Fibroblast of skin of left biceps (primary cell): ENCODE measurements at regions not wholly inside any gene's neighbourhood (a gene's known extent, or its start where the extent isn't known, plus 50 kb on each side); places are given as distances from the start of the nearest gene placed in this dataset.
"Not testable (repeated sequence)": the region's sequence is repeated elsewhere in the genome, so short reads cannot be mapped to it uniquely, and the experiment has no call there.

Experiments used
- DNase-seq, 2 experiments: peaks; one replicate each; pipeline ENCODE4 v3.0.0-alpha.2; 2013; ENCODE audit warnings: low read depth in 2 of 2

DNA sequence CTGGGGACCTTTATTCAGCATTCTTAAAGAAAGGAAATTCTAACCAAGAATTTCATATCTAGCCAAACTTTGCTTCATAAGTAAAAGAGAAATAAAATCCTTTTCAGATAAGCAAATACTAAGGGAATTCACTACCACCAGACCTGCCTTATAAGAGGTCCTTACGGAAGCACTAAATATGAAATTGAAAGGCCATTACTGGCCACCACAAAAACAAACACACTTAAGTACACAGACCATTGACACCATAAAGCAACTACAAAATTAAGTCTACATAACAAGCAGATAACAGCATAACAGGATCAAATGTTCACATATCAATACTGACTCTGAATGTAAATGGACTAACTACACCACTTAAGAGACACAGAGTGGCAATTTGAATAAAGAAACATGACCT is 361.4 kb upstream of the POU5F2 start:
- no peak for DNase-seq

DNA sequence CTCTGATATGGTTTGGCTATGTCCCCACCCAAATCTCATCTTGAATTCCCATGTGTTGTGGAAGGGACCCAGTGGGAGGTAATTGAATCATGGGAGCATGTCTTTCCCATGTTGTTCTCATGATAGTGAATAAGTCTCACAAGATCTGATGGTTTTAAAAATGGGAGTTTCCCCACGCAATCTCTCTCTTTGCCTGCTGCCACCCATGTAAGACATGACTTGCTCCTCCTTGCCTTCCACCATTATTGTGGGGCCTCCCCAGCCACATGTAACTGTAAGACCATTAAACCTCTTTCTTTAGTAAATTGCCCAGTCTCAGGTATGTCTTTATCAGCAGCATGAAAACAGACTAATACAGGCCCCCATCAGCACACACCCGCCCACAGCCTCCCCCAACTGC is 356.0 kb upstream of the POU5F2 start:
- DNase-seq: not testable (repeated sequence)

DNA sequence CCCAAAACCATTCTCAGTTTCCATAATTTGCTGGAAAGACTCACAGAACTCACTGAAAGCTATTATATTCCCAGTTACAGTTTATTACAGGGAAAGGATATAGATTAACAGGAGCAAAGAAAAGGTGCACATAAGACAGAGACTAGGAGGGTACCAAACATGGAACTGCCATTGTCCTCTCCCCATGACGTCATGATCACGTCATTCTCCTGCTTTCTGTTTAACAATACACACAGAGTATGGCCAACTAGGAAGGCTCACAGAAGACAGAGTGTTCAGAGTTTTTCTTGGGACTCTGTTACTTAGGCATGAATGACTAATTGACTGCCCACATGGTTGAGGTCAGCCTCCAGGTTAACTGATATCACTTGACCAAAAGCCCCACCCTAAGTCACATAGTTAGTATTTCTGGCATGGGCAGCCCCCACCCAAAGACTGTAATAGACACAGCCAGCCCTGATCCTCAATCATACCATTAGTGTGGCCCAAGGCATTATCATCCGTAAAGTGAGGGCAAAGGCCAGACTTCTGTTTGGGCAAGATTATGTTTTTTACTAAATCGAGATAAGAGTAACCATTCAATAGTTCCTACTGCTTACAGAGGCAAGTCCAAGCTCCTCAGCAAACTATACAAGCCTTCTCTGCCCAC is 353.5 kb upstream of the POU5F2 start:
- no peak for DNase-seq

DNA sequence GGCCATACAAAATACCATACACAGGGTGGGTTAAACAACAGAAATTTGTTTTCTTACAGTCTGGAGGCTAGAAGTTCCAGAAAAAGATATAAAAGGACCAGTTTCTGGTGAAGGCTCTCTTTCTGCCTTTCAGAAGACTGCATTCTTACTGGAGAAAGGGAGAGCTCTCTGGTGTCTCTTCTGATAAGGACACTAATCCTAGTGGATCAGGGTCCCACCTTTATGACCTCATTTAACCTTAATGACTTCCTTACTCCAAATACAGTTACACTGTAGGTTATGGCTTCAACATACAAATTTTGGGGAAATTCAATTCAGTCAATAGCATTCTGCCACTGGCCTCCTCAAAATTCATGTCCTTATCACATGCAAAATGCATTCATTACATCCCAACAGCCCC is 351.9 kb upstream of the POU5F2 start:
- no peak for DNase-seq

DNA sequence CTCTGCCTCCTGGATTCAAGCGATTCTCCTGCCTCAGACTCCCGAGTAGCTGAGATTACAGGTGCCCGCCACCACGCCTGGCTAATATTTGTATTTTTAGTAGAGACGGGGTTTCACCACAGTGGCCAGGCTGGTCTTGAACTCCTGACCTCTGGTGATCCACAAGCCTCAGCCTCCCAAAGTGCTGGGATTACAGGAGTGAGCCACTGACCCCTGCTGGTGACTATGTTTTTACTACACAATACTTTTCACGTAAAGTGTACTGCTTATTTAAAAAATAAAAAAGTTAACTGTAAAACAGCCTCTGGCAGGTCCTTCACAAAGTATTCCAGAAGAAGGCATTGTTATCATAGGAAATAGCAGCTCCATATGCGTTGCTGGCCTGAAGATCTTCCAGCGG is 345.2 kb upstream of the POU5F2 start:
- DNase-seq: not testable (repeated sequence)

DNA sequence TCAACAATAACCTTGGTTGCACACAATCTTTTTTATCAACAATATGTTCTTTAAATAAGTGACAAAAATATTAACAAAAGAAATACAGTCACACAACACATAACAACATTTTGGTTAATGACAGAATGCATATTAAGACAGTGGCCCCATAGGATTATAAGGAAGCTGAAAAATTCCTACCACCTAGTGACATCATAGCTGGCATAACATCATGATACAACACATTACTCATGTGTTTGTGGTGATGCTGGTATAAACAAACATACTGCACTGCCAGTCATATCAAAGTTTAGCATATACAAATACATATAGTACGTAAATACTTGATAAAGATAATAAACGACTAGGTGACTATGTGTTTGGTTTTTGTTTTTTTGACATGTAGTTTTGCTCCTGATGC is 344.8 kb upstream of the POU5F2 start:
- DNase-seq: no peak

DNA sequence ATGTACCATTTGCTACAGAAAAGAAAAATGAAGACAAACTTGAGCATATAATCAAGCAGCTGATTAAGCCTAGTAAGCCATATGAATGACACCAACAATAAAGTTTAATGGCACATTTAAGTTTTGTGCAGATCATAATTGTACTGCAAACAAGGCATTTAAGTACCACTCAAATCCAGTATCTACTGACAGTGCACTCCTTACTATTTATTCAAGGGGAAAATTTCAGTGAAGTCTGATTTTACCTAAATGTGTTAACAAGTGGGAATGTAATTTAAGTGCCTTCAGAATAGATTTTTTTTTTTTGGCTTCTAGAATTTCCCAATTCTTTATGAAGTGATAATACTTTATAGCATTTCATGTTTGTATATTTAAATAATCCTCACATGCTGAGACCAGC is 341.0 kb upstream of the POU5F2 start:
- DNase-seq: no peak

DNA sequence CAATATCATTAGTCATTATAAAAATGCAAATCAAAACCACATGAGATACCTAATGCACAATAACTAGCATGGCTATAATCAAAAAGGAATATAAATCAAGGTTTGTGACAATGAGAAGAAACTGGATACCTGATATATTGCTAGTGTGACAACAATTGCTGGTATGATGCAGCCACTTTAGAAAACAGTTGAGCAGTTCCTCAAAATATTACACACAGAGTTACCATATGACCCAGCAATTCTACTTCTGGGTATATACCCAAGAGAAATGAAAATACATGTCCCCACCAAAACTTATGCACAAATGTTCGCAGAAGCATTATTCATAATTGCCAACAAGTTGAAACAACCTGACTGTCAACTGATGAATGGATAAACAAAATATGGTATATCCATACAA is 339.7 kb upstream of the POU5F2 start:
- no peak for DNase-seq

DNA sequence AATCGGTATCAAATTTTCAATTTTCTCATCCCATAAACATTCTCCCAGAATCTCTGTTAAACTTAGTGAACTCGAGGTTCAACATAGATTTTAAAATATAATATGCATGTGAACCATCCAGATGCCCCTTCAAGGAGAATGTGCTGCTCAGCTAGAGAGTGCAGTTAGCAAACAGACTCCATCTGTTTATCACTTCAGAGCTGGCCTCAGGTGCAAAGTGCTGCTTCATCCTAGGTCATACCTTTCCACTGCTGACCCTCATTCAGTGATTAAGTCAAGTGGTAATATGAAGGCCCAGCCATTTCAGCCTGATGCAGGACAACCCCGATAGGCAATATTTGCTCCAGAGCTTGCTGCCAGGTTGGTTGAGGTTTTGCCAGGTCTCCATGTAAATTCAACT is 339.0 kb upstream of the POU5F2 start:
- no peak for DNase-seq

DNA sequence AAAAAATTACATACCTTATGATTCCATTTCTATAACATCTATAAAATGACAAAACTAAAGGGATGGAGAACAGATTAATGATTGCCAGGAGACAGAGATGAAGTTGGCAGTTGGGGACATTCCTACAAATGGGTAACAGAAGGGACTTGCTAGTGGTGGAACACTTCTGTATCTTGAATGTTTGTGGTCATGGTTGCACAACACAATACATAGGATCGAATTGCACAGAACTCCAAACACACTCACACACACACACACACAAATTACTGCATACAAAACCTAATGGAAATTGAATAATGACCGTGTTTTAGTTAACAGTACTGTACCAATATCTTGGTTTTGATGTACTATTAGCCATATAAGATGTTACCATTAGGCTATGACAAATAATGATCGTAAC is 330.7 kb upstream of the POU5F2 start:
- peak; percentile 2 to 3 for DNase-seq

DNA sequence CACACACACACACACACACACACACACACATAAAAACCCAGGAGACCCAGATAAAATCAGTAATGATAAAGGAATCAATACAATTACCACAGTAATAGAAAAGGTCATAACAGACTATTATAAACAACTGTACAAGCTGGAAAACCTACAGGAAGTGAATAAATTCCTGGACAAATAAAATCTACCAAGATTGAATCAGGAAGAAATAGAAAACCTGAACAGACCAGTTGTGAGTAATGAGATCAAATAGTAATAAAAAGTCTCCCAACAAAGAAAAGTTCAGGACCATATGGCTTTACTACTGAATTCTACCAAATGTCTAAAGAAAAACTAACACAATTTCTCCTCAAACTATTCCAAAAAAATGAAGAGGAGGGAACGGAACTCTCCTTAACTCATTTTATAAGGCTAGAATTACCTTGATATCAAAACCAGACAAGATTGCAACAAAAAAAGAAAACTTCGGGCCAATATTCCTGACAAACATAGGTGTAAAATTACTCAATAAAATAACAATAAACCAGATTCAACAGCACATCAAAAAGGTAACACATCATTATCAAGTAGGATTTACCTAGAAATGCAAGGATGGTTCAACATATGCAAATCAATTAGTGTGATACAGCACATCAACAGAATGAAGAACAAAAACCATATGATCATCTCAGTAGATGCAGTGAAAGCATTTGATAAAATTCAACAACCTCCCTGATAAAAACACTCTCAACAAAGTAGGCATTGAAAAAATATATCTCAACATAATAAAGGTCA is 325.2 kb upstream of the POU5F2 start:
- no peak for DNase-seq

DNA sequence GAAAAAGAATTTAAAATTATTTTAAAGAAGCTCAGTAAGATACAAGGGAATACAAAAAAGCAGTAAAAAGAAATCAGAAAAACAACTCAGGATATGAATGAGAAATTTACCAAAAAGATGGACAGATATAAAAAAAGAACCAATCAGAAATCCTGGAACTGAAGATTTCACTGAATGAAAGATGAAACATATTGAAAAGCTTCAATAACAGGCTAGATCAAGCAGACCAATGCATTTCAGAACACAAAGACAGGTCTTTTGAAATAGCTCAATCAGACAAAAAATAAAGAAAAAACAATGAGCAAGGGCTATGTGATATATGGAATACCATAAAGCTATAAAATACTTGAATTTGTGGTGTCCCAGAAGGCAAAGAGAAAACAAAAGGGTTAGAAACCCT is 322.6 kb upstream of the POU5F2 start:
- DNase-seq: no peak

DNA sequence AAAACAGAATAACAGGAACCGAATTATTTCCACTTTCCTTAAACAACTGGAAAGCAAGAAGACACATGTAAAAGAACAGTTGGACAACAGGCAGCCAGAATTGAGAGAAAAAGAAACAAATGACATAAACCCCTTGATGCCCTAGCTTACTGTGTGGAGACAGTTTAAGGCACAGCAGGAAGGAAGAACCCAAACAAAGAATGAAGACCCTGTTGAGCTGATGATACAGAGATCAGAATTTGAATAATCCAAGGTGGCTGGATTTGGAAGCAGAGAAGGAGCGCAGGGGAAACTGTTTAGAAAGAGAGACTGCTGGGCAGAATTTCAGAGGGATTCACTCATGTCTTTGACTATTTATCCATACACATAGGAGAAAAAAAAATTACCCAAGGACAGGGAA is 316.3 kb upstream of the POU5F2 start:
- DNase-seq: no peak

DNA sequence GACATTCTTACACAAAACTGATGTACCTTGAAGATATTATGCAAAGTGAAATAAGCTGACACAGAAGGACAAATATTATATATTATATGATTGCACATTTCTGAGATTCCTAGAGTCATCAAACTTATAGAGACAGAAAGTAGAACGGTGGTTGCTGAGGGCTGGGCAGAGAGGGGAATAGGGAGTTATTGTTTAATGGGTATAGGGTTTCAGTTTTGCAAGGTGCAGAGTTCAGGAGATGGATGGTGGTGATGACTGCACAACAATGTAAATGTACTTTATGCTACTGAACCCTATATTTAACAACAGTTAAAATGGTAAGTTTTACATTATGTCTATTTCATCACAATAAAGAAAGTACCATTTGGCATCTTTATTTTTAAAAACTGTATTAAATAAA is 315.8 kb upstream of the POU5F2 start:
- no peak for DNase-seq

DNA sequence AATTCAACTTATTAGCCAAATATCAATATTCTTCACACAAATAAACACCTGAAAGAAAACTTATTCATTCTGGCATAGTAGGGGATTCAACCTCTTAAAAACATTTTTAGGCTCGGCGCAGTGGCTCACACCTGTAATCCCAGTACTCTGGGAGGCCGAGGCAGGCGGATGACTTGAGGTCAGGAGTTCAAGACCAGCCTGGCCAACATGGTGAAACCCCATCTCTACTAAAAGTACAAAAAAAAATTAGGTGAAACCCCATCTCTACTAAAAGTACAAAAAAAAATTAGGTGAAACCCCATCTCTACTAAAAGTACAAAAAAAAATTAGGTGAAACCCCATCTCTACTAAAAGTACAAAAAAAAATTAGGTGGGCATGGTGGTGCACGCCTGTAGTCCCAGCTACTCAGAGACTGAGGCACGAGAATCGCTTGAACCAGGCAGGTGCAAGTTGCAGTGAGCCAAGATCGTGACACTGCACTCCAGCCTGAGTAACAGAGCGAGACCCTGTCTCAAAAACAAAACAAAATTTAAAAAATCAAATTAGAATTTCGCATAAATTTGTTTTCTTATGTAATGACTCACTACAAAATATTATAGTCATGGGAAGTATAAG is 308.0 kb upstream of the POU5F2 start:
- not testable (repeated sequence) for DNase-seq

DNA sequence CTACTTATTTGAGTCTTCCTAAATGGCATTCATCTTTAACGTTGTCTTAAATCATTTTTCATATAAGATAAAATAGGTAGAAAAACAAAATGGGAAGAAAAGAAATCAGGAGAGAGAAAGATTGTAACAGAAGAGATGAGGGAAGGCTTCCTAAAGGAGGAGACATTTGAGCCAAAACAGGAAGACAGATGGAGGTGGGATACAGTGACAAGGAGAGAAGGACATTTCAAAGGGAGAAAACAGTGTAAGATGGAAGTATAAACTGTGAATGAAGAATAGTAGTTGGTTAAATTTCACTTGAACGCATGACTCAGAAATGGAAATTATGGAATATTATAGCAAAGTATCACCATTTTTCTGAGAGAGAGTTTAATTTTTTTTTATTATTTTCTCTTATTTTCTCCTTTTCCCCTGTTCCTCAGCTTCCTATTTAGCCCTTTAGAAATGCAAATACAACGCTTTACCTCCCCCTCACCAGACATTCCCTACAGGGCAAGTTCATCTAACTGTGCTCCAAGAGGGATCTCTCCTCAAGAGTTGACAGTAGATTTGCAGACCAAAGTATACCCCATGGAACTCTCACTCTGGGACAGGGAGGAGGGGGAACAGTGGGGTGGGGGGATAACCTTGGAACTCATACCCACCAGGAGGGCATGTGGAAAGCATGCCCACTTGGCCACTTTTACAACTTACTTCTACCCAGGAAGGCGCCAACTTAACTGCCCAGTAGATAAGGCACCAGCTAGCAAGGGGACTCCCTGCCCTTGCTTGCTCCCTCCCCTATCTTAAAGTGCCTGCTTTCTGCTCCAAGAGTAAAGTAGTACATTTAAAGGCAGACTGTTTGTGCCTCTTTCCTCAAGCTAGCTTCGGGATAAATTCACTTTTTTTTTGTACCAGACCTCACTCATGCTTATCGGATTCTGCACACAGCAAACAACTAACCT is 304.7 kb upstream of the POU5F2 start:
- DNase-seq: no peak

DNA sequence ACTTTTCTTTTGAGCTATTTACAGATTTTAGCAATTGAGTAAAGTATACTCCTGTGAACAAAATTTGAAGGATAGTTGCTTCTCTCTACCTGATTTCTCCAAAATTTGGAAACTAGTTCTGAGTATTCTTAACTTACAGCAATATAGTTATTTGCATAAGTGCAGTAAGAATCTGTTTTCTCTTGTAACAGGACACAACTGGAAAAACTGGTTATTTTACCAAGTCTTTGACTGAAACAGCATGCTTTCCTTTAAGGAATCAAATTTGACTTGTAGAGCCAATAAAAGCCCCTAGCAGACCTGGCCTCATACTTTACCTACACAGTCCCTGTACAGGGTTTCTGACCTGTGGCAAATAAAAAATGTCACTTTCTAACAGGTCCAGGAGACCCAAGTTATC is 301.9 kb upstream of the POU5F2 start:
- DNase-seq: no peak

DNA sequence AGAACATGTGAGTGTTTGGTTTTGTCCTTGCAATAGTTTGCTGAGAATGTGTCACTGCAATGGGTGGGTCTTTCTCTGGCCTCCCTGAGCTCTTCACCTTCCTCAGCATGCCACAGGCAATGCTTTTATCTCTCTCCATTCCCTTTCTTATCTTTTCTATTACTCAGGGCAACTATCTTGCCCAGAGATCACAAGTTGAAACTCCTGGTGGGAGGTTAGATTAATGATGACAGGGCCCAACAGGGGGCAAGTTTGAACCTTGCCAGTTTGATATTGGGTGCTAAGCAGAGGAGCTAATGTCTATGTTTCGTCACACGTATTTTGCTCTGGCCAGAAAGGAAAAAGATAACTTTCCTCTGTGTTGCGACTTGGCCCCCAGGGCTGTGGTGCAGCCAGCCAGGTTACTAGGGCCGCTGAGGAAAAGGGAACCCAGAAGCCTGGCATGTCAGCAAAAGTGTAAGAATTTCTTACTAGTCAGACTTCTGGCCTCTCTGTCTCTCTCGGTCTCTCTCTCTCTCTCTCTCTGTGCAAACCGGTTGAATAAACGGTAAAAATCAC is 299.3 kb upstream of the POU5F2 start:
- no peak for DNase-seq

DNA sequence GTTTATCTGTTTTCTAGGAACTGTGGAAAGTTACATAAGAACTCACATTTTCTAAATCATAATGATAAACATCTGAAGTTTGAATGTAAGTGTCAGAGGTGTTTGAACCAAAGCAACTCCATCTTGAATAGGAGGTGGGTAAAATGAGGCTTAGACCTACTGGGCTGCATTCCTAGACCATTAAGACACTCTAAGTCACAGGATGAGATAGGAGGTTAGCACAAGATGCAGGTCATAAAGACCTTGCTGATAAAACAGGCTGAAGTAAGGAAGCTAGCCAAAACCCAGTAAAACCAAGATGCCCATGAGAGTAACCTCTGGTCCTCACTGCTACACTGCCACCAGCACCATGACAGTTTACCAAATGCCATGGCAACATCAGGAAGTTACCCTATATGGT is 297.7 kb upstream of the POU5F2 start:
- DNase-seq: no peak

DNA sequence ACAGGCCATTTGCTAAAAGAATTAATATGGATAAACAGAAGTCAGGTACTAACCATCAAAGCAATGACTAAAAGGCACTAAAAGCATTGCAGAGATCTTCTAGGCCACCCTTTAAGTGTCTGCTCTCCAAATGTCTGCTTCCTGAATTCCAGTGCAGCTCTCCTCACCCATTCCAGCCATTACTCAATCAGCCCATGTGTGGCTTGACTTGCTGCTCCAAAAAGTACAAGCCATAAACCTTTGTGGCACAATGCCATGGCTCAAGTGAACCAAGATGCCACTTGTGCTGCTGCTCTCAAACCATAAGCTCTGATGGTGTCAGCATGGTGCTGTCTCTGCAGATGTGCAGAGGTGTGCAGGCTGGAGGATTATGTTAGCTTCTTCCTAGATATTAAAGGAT is 290.2 kb upstream of the POU5F2 start:
- no peak for DNase-seq

DNA sequence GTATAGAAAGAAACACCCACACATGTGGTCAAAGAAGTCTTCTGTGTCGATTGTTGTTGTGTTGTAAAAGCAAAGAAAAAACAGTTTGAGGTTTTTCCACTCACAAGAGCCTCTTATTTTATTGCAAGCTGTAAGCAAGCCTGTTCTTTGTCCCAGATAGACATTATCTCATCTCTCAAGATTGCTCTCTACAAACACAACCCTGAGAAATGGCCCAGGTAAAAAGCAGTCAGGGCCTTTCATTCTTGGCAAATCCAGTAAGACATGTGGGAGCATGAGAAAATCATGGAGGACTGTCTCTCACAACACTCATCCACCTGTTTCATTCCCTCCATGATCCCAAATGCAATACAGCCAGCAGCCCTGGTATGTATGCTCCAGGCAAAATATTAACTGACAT is 286.6 kb upstream of the POU5F2 start:
- no peak for DNase-seq

DNA sequence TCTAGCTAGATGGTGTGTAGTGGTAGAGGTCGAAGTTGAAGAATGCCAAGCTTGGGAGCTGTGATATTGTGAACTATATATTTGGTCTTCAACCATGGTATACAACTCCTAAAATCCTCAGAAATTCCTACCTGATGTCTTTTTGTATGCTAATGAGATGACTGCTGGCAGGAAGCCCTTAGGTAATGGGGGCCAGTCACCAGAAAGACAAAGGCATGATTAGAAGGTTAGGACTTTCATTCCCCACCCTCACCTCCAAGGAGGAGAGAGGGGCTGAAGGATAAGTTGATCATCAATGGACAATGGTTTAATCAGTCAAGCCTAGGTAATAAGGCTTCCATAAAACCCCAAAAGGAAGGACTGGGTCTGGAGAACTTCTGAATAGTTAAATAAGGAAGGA is 285.7 kb upstream of the POU5F2 start:
- no peak for DNase-seq
